Bronchial epithelial cell (primary cell): ENCODE measurements at regions not wholly inside any gene's neighbourhood (a gene's known extent, or its start where the extent isn't known, plus 50 kb on each side); places are given as distances from the start of the nearest gene placed in this dataset.

Experiments used
- DNase-seq: peaks from one replicate; pipeline ENCODE4 v3.0.0-alpha.2; 2010; ENCODE audit warnings: low read depth
- FAIRE-seq: peaks from 2 replicates; lab custom pipeline; 2011; peaks lifted over from hg19 to GRCh38; lab: Jason Lieb, UNC
- H3K27me3 ChIP-seq: 2 replicates; pipeline ENCODE4 v1.5.1; 2011; ENCODE audit warnings: low read length; ENCODE audit not compliant: control insufficient read depth, insufficient read depth
- H3K36me3 ChIP-seq: 2 replicates; pipeline ENCODE4 v1.5.1; 2011; ENCODE audit warnings: low read length; ENCODE audit not compliant: control insufficient read depth, insufficient read depth
- H3K4me3 ChIP-seq: 2 replicates; pipeline ENCODE4 v1.5.1; 2011; ENCODE audit warnings: mild to moderate bottlenecking, low read depth, low read length, control low read depth
- CTCF ChIP-seq: IDR thresholded peaks from 2 replicates; pipeline ENCODE4 v1.5.1; 2011; ENCODE audit warnings: mild to moderate bottlenecking, moderate library complexity, low read length, control low read depth, inconsistent platforms; ENCODE audit not compliant: insufficient read depth, severe bottlenecking

- peak; percentile 97 for DNase-seq
- no peak for TF ChIP-seq CTCF
- H3K27me3 ChIP-seq: no peaks in the 10 kb centered on the region
- peak; percentile 28 for FAIRE-seq
- no peak overlapping the region for H3K4me3 ChIP-seq
- no peaks in the 10 kb centered on the region for H3K36me3 ChIP-seq
Observed at GRCh38 chr6:115323001-115323400, 737.7 kb downstream of the FRK start.

GRCh38 chr6:115319823-115320222, 740.9 kb downstream of the FRK start:
- Histone ChIP-seq H3K36me3 (no peaks in the 10 kb centered on the region), H3K27me3 (no peaks in the 10 kb centered on the region), H3K4me3 (no peak overlapping the region)
- FAIRE-seq (no peak), DNase-seq (peak; percentile 65)
- no peak for TF ChIP-seq CTCF

- DNase-seq: no peak
- H3K36me3 ChIP-seq: no peaks in the 10 kb centered on the region
- no peak for TF ChIP-seq CTCF
- no peak for FAIRE-seq
- H3K27me3 ChIP-seq: no peaks in the 10 kb centered on the region
- H3K4me3 ChIP-seq: no peak overlapping the region
Observed at GRCh38 chr6:115310156-115310555, 750.5 kb downstream of the FRK start.

- FAIRE-seq: no peak
- no peaks in the 10 kb centered on the region for H3K36me3 ChIP-seq
- TF ChIP-seq CTCF: no peak
- no peak for DNase-seq
- H3K4me3 ChIP-seq: no peak overlapping the region
- H3K27me3 ChIP-seq: no peaks in the 10 kb centered on the region
Observed at GRCh38 chr6:115302731-115303130, 758.0 kb downstream of the FRK start.

GRCh38 chr6:115287467-115287866, 773.2 kb downstream of the FRK start:
- FAIRE-seq: no peak
- no peaks in the 10 kb centered on the region for H3K36me3 ChIP-seq
- H3K4me3 ChIP-seq: no peak overlapping the region
- DNase-seq: no peak
- H3K27me3 ChIP-seq: no peaks in the 10 kb centered on the region
- no peak for TF ChIP-seq CTCF

GRCh38 chr6:115276881-115277565, 783.7 kb downstream of the FRK start:
- DNase-seq (no peak), FAIRE-seq (no peak)
- Histone ChIP-seq H3K36me3 (no peaks in the 10 kb centered on the region), H3K27me3 (no peaks in the 10 kb centered on the region), H3K4me3 (no peak overlapping the region)
- no peak for TF ChIP-seq CTCF
